ENCODE measurements at regions not wholly inside any gene's neighbourhood (a gene's known extent, or its start where the extent isn't known, plus 50 kb on each side); places are given as distances from the start of the nearest gene placed in this dataset.
"Not testable (repeated sequence)": the region's sequence is repeated elsewhere in the genome, so short reads cannot be mapped to it uniquely, and the experiment has no call there.

DNA sequence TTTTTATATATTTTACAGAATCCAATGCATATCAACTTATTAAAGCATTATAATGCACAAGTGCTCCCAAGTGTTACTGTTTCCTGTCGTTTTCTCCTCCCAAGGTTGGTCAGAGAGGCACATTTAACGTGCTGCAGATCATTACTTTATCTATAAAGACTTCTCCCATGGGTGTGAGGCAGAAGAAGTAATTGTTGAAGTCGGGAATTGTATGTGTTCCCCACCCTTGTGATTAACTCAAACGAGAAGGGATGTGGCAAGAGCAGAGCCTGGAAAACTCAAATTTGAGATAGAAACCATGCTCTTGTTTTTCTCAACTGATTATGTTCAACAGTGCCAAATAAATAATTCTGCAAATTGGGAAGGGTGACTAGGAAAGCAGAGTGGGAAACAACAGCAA is 412.5 kb upstream of the ADAMTS5 start:
- DNase-seq = no peak

DNA sequence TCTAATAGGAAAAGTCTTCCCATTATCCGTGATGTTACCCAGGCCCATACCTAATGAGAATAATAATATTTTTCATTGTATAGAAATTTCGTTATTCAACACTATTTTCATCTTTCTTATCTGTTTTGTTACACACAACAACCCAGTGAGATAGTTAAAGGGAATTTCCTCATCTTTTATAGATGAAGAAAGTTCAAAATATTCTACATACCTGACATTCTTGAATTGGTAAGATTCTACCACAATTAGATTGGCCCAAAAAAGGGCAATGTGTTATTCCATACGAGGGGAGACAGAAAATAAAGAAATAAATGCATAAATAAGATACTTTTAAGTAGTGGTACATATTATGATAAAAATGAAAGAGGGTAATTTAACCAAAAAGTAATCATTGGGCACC is 405.5 kb upstream of the ADAMTS5 start:
- no peak for DNase-seq

DNA sequence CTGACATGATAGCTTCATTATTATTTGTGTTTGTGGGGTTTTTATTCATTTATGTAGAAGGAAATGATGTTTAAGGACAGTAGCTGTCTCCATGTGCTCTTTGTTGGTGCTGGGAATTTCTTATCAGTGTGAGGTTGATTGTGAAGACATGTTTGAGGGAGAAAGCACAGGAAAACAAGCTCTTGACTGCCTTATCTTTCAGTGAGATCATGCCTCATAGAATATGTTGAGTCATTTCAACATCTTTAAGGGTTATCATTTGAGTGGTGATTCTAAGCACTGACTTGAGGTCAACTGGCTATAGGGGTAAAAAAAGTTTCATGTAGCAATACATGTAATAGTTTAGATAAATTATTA is 405.1 kb upstream of the ADAMTS5 start:
- DNase-seq = no peak

DNA sequence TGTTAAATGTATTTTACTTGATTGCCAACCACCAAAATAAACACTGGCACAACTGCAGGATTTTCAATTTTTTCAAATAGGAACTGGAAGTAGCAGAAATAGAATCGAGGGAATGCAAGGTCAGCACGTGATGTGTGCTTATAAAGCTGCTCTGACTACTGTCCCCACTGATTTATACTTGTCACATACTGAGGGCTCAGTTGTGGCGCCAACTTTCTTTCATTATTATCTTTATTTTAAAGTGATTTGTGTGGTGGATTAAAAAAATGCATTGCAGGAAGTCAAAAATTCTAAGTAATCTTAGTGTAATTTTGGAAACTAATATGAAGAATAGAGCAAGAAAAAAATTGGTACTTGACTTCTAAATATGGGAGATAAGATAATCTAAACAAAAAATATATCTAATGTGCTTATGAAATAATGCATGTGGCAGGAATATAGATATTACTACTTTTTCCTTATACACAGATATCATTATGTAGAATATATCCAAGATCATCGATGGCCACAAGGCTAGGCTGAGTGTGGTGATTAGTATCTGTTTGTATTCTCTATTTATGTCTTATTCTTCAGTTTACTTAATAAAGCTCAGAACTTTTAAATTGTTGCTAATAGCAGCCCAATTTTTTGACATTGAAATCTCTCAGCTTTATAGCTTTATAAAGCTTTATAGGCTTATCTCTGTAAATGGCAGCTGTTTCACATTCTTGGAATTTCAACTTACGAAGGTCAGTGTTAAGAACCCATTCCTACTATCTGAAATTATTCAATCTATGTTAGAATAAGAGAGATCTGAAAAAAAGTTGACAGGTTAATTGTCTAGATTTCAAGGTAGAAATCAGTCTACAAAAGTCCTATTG is 404.5 kb upstream of the ADAMTS5 start:
- no peak for DNase-seq

DNA sequence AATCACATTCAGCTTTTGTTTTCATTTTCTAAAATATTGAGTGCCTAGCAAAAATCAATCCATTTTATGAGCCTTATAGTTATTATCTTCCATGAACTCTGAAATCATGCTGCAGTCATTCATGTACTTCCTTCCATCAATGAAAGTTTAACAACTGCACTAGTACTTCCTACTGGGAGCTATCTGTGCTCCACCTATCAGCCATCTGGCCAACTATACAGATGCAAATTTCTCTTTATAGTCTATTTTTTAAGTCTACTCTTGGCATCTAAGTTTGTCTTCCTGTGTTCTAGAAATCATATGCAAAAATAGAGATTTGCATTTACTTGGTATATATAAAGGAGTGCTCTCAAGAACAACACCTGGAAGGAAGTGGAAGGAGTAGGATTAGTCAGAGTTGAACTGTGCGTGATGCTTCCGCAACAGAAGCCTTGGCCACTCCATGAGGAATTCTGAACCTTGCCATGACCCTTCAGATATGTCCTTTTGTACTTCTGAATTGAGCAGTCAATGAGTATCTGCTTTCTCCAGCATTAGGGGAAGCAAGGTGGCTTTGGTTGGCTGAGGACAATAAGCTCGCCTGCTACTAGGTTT is 403.2 kb upstream of the ADAMTS5 start:
- no peak for DNase-seq

DNA sequence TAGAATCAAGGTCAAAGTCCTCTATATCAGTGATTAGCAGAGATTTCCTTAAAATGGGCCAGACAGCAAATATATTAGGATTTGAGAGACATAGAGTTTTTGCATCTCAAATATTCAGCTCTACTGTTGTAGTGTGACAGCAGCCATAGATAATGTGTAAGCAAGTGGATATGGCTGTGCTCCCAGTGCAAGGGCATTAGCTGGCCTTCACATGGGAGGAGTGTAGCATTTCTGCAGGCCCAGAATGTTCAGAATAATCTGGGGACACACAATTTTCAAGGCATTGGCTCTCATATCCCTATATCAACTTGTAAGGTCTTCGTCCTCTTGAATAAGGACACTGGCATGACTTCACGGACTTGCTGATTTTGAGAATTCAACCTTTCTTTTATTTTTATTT is 402.3 kb upstream of the ADAMTS5 start:
- DNase-seq = no peak

DNA sequence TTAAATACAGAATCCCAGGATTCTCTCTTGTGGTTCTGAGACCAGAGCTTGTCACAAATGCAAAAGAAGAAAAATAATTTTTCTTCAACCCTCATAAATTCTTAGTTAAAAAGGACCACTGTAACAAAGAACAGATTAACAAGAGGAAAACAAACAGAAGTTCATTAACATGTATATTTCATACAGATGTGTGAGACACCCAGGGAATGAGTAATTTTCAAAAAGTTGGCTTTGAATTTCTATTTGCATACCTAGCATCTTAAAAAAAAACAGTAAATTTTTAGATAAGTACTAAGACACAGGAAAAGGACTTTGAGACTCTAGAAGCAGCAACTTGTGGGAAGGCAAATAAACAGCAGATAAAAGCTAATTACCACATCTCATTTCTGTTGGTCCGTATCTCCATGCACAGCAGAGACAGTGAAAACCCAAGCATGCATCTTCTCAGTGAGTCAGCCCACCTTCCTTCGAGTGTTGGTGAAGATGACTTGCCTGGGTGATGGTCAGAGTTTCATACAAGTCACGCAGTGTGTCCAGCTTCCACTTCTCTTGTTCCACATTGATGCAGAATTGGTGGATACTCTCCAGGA is 399.9 kb upstream of the ADAMTS5 start:
- DNase-seq = no peak

DNA sequence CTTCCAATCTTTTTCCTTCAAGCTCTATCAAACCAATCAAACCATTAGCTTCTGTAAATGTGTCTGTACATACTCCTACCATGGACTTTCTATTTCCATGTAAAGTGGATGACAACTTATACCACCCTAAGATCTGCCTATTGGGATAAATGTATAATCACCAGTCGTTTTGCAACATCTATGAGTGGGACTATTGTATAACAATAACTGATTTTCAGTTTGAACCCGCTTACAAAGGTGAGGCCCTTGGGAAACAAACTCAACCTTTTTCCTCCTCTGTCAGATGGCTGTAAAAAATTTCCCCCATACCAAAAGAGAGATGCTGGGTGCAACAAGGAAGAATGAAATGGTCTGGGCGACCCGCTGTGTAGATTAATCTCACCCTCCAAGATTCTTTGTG is 399.1 kb upstream of the ADAMTS5 start:
- DNase-seq = no peak

DNA sequence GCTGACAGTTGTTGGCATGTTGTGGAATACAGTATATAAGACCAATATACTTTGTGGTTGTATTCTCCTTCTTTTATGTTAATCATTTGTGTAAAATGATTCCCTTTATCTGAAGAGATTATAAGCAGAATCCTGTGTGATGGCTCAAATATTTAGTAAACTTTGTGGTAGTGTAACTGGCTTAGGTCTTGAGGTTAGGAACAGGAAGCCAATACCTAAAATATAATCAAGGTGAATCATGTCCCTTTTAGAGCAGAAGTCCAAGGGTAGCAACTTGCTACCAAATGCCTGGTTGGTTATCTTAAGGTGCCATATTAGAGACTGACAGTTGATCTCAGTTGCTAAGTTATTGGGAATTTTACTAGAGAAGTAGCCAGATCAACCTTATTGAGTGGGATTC is 398.5 kb upstream of the ADAMTS5 start:
- DNase-seq = no peak

DNA sequence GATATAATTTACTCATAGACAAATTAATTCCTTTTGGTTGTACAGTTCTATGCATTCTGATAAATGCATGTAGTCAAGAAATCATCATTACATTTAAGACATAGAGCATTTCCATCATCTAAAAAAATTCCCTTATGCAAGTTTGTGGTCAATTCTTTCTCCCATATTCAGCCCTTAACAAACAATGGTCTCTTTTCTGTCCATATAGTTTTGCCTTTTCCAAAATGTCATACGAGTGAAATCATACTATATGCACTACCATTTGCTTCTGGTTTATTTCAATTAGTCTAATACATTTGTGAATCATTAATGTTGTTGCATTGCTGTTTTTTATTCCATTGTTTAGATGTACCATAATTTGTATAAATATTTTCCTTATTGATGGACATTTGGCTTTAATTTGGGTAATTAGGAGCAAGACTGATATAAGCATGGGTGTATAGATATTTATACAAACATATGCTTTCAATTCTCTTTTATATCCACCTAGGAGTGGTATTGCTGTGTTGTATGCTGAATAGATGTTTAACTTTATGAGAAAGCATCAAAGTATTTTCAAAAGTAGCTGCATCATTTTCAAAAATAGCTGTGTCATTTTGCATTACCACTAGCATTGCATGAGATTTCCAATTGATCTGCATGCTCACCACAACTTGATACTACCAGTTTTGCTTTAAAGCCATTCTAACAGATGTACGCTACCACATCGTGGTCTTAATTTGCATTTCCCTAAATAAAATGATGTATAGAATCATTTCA is 397.0 kb upstream of the ADAMTS5 start:
- no peak for DNase-seq

DNA sequence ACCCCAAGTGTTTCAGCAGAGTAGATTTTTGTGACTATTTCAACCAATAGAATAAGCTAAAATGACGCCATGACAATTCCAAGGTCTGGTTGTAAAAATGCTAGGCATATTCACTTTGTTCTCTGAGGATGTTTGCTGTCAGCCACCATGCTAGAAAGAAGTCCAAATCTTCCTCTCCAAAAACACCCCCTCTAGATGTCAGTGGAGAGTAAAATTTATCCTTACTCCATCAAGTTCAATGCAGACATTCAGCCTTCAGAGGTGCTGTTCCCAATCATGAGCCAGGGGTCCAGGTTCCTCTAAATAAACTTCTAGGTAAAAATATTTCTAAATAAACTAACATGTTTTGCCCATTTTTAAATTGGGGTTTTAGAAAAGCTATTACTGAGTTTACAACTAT is 395.4 kb upstream of the ADAMTS5 start:
- no peak for DNase-seq

DNA sequence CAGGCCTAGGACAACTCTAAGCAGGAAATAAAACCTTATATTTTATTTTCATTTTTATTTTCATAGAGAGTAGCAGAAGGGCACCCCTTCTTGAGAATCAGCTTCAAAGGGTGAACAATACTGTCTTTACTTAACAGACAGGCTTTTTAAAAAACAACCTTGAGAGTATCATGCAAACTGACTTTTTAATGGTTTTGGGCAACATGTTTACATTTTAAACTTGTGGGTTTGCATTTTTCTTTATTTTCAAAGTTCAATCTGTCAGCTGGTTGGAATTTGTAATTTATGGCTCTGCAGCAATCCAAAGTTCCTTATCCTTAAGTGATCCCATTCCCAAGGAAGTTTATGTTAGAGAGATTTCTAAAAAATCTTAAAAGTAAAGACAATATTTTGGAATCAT is 392.3 kb upstream of the ADAMTS5 start:
- no peak for DNase-seq

DNA sequence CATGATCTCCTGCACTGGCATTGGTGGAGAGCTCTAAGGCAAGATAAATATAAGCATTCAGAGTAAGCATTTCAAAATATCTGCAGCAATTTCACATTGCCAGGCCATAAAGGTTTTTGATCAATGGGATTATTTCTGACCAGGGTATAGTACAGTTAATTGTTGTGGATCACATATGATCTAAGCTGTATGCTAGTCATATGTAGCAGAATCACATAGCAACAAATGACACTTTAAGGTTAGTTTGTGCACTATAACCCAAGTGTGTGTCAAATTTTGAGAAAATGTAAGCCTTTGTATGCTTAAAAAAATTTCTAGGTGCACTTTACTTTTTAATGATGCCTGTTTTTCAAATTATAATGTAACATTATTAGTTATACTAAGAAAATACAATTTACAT is 386.0 kb upstream of the ADAMTS5 start:
- DNase-seq = no peak

DNA sequence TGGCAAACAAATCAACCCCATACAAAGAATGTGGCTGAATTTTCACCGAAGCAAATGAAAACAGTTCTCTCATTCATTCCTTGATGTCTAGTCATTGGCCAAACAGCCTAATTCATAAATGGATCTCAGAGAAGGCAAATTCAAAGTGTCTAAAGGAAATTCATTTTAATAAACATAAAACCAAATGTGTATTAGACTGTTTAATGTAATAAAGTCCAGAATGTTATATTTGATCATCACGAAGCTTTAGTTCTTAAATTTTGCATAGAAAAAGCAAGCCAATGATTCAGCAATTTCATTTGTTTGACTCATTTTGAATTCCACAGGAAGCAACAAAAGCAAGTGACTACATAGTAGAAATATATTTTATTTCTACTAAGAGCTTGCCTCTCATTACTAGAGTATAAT is 379.2 kb upstream of the ADAMTS5 start:
- DNase-seq = no peak

DNA sequence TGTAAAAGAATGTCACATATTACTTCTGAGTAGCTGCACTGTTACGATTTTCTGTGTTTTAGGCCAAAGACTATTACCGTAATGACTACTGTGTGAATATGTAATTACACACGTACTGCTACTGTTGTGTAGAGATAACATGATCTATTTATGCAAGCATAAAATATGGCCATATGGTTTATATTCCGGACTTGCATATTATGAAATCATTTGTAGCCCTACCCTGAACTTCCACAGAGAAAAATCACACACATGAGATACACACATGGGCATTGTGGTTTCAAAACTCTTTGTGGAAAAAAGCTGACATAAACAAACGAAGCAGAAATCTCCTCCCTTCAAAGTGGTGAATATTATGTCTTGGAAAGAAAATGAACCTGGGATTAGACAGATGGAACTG is 373.0 kb upstream of the ADAMTS5 start:
- no peak for DNase-seq

DNA sequence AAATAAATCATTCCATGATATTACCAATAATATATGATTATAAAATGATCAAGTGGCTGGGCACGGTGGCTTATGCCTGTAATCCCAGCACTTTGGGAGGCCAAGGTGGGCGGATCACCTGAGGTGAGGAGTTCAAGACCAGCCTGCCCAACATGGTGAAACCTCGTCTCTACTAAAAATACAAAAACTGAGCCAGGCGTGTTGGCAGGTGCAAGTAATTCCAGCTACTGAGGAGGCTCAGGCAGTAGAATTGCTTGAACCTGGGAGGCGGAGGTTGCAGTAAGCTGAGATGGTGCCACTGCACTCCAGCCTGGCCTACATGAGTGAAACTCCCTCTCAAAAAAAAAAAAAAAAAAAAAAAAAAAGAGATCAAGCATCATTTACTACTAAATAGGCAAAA is 371.1 kb upstream of the ADAMTS5 start:
- DNase-seq = not testable (repeated sequence)

DNA sequence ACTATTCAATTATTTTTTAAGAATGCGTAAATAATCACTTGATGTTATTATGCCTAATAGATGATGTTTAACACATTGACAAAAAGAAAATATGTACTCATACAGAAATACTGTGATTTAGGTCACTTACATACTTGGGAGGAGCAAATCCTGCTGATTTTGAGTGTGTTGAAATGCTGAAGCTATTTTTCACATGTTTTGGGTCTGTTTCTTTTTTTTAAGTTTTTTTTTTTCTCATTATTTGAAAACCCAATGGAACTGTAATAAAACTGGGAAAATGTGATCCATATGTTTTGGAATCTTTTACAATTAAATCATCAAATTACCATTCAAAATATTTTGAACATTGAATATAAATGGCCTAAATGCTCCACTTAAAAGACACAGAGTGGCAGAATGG is 366.2 kb upstream of the ADAMTS5 start:
- no peak for DNase-seq

DNA sequence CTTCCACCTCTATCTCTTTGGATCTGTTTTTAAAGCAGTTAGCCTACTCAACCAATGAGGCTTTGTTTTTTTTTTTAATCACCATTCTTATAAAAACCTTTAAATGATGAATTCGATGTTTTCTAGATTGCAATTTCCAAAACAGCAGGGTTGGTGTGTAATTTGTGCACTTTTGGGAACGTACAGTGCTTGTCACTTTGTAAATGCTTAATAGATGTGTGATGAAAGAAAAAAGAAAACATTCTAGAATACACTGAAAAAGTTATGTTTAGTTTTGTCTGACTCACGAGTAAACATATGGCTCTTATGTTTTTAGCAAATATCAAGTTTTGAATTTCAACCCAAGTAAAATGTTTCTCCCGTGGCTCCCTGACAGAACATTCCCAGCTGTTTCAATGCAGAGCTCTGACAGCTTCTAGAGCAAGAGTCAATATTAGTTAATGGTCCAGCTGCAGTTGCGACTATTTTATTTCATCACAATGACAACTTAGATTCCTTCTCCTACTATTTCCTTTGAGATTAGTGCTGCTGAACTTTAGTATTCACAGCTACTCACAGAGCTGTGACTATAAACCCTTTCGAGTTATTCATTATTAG is 362.5 kb upstream of the ADAMTS5 start:
- no peak for DNase-seq

DNA sequence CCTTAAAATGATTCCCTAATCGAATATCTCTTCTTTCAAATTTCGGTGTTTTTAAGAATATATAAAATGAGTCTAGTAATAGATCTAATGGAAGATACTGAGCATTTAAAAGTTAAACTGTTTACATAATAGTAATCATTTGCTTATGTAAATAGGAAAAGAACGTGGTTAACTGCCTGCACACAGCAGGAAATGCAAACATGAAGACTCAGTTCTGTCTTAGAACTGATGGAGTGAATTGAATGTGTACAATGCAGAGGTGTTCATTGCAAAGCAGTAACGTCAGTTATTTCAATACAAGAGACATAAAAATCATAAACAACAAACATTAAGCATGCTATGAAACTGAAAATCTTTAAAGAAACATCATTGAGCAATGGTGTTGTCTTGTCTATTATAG is 359.4 kb upstream of the ADAMTS5 start:
- DNase-seq = no peak

DNA sequence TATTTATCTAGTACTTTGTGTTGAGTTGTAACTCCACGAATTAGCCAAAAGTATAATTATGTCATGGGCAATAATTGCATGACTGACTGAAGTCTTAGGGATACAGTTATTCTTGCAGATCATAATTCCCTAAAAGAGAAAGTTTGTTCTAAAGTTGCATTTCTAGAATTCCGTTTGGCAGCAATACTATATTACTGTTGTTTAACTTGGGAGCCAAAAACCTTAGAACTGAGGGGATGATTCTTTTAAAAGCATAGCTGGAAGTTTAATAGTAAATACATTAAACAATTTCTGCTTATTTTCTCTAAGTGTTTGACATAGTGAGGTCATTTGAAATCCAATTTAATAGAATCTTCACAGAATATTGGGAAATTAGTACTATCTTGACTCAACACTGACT is 356.4 kb upstream of the ADAMTS5 start:
- DNase-seq = no peak

DNA sequence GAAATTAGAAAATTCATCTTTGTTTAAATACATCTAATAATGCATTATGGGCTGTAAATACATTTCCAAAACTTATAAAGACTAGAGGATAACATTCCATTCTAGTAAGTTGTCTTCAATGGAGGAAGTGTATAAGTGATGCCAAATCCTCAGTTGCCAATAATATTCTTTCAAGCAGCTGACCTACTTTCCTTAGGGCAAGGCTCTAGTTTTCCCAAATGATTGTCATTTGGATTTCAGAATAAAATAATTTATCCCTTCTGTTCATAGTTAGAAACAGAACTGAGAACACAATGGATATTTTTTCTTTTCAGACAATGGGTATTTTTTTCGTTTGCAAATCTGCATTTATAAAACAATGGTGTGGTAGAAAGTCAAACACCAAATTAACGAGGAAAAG is 354.9 kb upstream of the ADAMTS5 start:
- no peak for DNase-seq

DNA sequence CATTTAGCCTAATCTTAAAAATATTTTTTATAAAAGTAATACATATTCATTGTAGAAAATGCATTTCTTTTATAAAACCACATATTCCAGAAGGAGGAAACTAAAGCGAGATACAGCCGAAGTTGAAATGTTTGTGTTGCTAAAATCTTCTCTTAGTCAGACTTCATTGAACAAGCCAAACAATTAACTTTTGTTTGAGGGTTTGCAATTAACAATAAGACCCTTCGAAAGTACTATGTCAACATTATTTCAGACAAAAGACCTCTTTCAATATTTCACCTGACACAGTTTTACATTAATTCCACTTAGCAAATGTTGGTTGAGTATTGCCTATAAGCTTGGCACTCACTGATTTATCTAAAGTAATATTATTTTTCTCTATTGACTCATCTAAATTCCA is 354.0 kb upstream of the ADAMTS5 start:
- DNase-seq = no peak

DNA sequence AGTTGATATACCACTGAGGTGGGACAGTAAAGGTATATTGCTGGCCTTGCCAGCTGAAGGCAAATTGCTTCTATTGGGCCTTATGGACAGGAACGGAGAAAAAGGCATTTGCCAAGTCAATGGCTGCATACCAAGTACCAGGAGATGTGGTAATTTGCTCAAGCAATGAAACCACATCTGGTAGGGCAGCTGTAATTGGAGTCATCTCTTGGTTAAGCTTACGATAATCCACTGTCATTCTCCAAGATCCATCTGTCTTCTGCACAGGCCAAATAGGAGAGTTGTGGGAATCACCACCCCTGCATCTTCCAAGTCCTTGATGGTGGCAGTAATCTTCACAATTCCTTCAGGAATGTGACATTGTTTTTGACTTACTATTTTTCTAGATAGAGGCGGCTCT is 350.7 kb upstream of the ADAMTS5 start:
- DNase-seq = not testable (repeated sequence)
